ENCODE measurements at regions not wholly inside any gene's neighbourhood (a gene's known extent, or its start where the extent isn't known, plus 50 kb on each side); places are given as distances from the start of the nearest gene placed in this dataset.

DNA sequence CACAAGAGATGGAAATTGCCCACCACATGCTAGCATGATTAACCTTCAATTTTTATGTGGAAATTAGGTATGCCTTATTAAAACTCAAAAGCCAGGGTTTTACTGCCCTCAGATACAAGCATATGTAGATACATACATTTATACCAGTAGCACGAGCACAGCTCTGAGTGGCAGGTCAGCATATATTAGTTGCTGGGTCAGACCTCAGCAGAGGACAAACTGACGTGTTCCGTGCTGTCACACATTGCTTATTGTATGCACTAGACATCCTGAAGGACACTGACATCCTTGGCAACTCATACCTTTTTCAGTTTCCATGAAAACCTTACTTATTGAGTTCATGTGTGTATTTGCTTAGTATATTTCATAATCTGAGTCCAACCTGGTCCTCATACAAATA lies 307.7 kb downstream of the TLE1 start:
- Histone ChIP-seq H3K79me2 (ENCODE audit: insufficient read depth, low read length) (no peaks in the 10 kb centered on the region), H4K8ac (replicated peaks; ENCODE audit: insufficient read length, low read depth, low read length) (no peak overlapping the region), H3K27ac (ENCODE audit: insufficient read length, low read depth, low read length) (no peak overlapping the region), H4K91ac (ENCODE audit: insufficient read length, low read depth, low read length) (no peak overlapping the region), H4K20me1 (ENCODE audit: control insufficient read depth, insufficient read depth, insufficient read length) (no peaks in the 10 kb centered on the region), H3K23me2 (ENCODE audit: insufficient read length, low read depth, low read length, poor library complexity, severe bottlenecking) (no peaks in the 10 kb centered on the region), H3K4me1 (ENCODE audit: insufficient read depth, low read length) (no peaks in the 10 kb centered on the region), H3K23ac (ENCODE audit: insufficient read length, low read depth, low read length) (no peak overlapping the region), H2BK15ac (ENCODE audit: low read depth, low read length) (no peak overlapping the region), H3K18ac (ENCODE audit: insufficient read length, low read depth, low read length) (no peak overlapping the region), H2BK120ac (ENCODE audit: low read depth, low read length, poor library complexity, severe bottlenecking) (no peak overlapping the region), H3K4me2 (ENCODE audit: insufficient read depth, insufficient read length, low read length) (no peak overlapping the region), H2BK20ac (ENCODE audit: low read depth, low read length, poor library complexity, severe bottlenecking) (no peak overlapping the region), H3K14ac (ENCODE audit: insufficient read depth, low read length) (no peak overlapping the region), H2BK12ac (ENCODE audit: insufficient read length, low read depth, low read length) (no peak overlapping the region), H4K5ac (ENCODE audit: insufficient read length, low read depth, low read length) (no peak overlapping the region), H3K79me1 (ENCODE audit: insufficient read depth, low read depth, low read length, poor library complexity, severe bottlenecking) (no peaks in the 10 kb centered on the region), H3T11ph (ENCODE audit: low read length) (no peak overlapping the region), H2AFZ (ENCODE audit: low read length) (no peak overlapping the region), H2AK5ac (ENCODE audit: insufficient read length, low read length) (no peak overlapping the region), H2BK5ac (ENCODE audit: insufficient read length, low read length) (no peak overlapping the region), H3K27me3 (ENCODE audit: insufficient read depth, low read length) (no peaks in the 10 kb centered on the region), H3K9ac (ENCODE audit: extremely low read depth, insufficient read length, low read length) (no peak overlapping the region), H3K4ac (ENCODE audit: low read depth, low read length) (no peak overlapping the region), H3K9me3 (ENCODE audit: control insufficient read depth, low read depth, low read length) (no peaks in the 10 kb centered on the region), H3K56ac (ENCODE audit: insufficient read length, low read depth, low read length) (no peak overlapping the region)
- Mint-ChIP-seq H3K4me3 (no peak overlapping the region), H3K4me1 (peaks cover 7 to 10% of the 10 kb centered on the region in 2 experiments), H3K27me3 (ENCODE audit: low read depth) (no peaks in the 10 kb centered on the region), H3K9me3 (peaks cover 2 to 4% of the 10 kb centered on the region in 2 experiments; a peak in 2 of 5 replicates), H3K36me3 (ENCODE audit: insufficient read depth in 1 of 3, low read depth in 3 of 3) (peaks cover 0 to 7% (median 0%) of the 10 kb centered on the region in 3 experiments; a peak in 2 of 7 replicates), H3K27ac (no peak overlapping the region)
- no peak for DNase-seq
- TF ChIP-seq, protein P1, sequence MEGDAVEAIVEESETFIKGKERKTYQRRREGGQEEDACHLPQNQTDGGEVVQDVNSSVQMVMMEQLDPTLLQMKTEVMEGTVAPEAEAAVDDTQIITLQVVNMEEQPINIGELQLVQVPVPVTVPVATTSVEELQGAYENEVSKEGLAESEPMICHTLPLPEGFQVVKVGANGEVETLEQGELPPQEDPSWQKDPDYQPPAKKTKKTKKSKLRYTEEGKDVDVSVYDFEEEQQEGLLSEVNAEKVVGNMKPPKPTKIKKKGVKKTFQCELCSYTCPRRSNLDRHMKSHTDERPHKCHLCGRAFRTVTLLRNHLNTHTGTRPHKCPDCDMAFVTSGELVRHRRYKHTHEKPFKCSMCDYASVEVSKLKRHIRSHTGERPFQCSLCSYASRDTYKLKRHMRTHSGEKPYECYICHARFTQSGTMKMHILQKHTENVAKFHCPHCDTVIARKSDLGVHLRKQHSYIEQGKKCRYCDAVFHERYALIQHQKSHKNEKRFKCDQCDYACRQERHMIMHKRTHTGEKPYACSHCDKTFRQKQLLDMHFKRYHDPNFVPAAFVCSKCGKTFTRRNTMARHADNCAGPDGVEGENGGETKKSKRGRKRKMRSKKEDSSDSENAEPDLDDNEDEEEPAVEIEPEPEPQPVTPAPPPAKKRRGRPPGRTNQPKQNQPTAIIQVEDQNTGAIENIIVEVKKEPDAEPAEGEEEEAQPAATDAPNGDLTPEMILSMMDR (conservative IDR thresholded peaks at IDR 0.05), result no peak
- WGBS (ENCODE audit: extremely low coverage, insufficient read length, low lambda C conversion rate), result no CpG with 5 or more reads among the region's 3 CpGs

All from H9 (cell line).